ENCODE measurements at regions not wholly inside any gene's neighbourhood (a gene's known extent, or its start where the extent isn't known, plus 50 kb on each side); places are given as distances from the start of the nearest gene placed in this dataset.
A peak's percentile ranks its signal among the peaks of the same experiment; 100 is the strongest.

DNA sequence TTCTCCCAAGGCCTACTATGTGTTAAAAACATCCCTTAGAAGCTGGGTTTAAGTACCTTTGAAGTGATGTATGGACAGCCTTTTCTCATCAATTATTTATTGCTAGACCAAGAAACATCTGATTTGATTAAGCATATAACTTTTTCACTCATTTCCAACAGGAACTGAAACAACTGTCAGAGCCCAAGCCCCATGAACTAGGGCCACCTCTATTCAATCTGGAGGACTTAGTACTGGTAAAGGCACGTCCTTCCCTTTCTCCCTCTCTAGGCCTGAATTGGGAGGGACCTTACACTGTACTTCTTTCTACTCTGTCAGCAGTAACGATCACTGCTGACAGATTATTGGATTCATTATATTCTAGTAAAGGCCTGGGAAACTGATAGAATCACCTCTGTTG is 612.0 kb upstream of the CDH8 start:
- Mint-ChIP-seq H3K4me3 (no peak overlapping the region), H3K4me1 (no peaks in the 10 kb centered on the region)

DNA sequence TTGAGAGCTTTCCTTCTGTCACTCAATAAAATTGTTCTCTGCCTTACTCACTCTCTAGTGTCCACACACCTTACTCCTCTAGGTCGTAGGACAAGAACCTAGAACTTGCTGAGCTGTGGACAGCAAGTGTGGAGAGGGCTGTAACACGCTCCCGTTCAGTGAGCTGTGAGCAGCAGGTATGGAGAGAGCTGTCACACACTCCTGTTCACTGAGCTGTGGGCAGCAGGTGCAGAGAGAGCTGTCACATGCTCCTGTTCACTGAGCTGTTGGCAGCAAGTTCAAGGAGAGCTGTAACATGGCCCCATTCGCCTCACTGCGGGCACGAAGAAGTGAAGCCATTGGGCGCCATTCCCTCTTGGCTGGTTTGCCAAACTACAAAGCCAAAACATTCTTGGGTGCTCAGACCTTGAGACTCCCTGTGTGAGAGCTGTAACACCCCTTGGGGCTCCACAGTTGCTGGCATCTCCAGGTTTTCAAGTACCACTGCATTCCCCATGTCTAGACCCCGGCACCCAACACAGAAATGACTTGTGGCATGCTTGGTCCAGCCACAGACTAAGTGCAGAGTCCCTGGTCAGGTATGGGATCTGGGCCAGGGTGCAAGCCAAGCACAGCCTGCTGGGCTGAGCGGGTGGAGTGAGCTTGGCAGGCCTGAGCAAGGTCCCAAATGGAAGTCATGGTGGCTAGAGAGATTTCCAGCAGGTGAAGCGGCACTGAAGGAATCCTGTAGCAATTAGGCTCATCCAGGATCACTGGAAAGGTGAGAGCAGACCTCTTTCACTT is 608.0 kb upstream of the CDH8 start:
- ATAC-seq = no peak
- no peaks in the 10 kb centered on the region for H3K27me3 Mint-ChIP-seq
- no peak overlapping the region for H3K27ac Mint-ChIP-seq
- no peak overlapping the region for H3K4me3 Mint-ChIP-seq
- H3K4me1 Mint-ChIP-seq = no peaks in the 10 kb centered on the region
- no peak for DNase-seq
- H3K9me3 Mint-ChIP-seq = peaks cover 21 to 38% of the 10 kb centered on the region in 2 donors

More for the DNA sequence above, 612.0 kb upstream of the CDH8 start:
- ATAC-seq (no peak), DNase-seq (no peak)
- Mint-ChIP-seq H3K9me3 (peaks cover 17 to 29% of the 10 kb centered on the region in 2 donors), H3K27me3 (no peaks in the 10 kb centered on the region), H3K27ac (no peak overlapping the region)

DNA sequence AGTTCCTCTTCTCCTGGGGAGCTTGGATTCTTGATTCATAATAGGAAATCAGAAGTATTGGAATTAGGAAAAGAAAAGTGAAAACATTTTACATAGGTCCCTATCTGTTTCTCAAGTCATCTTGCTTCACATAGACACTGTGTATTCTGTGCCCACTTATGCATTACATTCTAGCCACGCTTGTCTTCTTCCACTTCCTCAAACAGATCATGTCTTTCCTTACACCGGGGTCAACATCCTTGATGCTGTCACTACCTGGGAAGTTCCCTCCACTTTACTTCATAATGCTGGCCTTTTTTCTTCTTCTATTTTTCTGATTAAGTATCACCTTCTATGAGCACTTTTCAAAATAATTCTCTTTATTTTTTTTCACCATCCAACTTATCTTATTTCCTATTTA is 606.4 kb upstream of the CDH8 start:
- no peaks in the 10 kb centered on the region for H3K4me1 Mint-ChIP-seq

DNA sequence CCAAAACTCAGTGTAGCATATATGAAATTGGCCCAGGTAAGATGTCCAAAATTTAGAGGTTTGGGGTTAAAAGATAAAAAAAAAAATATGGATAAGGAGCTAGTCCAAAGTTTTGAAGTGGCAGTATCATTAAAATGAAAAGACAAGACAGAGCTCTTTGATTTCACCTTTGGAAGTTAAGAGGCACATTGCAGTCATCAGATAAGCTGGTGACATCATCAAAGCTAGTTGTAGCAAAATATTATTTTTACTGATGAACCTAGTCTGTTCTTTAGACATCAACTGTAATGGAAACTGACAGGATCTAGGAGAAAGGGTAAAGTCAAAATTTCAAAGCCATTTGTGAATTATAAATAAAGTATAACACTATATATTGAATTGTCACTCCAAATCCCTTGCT is 603.7 kb upstream of the CDH8 start:
- DNase-seq = no peak
- peaks cover 16 to 31% of the 10 kb centered on the region in 2 donors for H3K9me3 Mint-ChIP-seq
- H3K27ac Mint-ChIP-seq = peak overlapping the region in 1 of 2 donors; percentile 21
- ATAC-seq = no peak
- H3K4me3 Mint-ChIP-seq = no peak overlapping the region
- H3K27me3 Mint-ChIP-seq = no peaks in the 10 kb centered on the region
- no peaks in the 10 kb centered on the region for H3K4me1 Mint-ChIP-seq

More for the DNA sequence above, 606.4 kb upstream of the CDH8 start:
- no peak overlapping the region for H3K27ac Mint-ChIP-seq
- no peak for ATAC-seq
- H3K4me3 Mint-ChIP-seq = no peak overlapping the region
- peaks cover 19 to 39% of the 10 kb centered on the region in 2 donors for H3K9me3 Mint-ChIP-seq
- DNase-seq = no peak
- no peaks in the 10 kb centered on the region for H3K27me3 Mint-ChIP-seq

DNA sequence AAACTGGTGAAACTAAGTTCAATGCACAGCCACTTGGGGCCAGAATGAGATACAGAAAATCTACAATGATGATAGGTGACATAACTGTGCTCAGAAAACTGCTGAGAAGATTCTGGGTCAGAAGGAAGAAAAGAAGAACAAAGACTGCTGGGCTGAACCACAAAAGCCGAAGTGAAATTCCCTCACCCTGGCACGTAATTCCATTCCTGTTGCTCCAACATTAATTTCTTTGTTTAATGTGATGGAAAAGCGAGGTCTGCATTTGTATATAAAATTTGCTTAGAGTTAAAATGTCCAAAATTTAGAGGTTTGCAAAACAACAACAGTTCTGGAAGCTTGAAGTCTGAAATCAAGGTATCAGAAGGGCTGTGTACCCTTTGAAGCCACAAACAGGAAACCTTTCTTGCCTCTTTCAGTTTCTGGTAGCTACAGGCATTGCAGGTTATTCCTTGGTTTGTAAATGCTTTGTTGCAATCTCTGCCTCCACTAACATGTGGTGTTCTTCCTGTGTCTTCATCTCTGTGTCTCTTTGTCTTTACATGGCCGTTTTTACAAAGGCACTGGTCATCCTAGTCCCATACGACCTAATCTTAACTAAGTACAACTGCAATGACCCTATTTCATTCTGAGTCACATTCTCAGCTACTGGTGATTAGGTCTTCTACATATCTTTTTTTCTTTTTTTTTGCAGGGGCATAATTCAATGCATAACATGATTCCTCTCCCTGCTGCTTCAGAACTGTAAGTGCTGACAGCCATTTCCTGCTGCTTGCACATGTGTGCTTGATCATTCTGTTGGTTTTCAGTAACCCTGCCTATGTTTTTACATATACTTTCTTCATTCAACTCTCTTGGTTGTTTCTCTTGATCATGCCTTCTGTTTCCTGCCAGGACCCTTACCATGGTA is 603.0 kb upstream of the CDH8 start:
- no peak for DNase-seq
- H3K27me3 Mint-ChIP-seq = no peaks in the 10 kb centered on the region
- H3K9me3 Mint-ChIP-seq = peaks cover 15 to 28% of the 10 kb centered on the region in 2 donors
- no peak overlapping the region for H3K4me3 Mint-ChIP-seq
- H3K27ac Mint-ChIP-seq = no peak overlapping the region
- H3K4me1 Mint-ChIP-seq = no peaks in the 10 kb centered on the region
- ATAC-seq = no peak

DNA sequence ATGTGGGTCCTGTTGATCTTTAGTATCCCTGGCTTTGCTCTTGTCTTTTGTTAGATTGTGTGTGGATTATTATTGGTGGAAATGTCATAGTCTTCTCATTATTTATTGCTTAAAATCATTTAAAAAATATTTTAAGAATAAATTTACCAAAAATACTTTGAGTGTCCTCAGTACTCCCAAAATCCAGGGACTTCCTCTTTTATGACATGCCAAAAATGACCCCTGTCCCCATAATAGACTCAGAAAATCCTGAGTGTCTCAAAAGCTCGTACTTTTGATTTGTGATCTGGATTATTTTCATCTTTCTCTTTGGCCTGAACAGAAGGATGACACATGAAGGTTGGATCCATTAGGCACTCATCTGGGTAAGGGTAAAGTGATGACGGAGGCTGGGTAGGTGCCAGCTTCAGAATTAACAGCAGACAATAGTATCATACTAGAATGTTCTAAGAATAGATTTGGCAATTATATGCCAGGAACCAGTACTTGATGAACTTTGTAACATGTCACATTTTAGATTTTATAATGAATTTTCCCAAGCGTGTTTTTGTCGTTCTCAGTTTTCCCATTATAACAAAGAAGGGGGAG is 602.2 kb upstream of the CDH8 start:
- ATAC-seq (no peak), DNase-seq (no peak)
- H3K4me3 Mint-ChIP-seq = no peak overlapping the region
- H3K4me1 Mint-ChIP-seq = no peaks in the 10 kb centered on the region
- peaks cover 21 to 28% of the 10 kb centered on the region in 2 donors for H3K9me3 Mint-ChIP-seq
- H3K27ac Mint-ChIP-seq = no peak overlapping the region
- H3K27me3 Mint-ChIP-seq = no peaks in the 10 kb centered on the region

DNA sequence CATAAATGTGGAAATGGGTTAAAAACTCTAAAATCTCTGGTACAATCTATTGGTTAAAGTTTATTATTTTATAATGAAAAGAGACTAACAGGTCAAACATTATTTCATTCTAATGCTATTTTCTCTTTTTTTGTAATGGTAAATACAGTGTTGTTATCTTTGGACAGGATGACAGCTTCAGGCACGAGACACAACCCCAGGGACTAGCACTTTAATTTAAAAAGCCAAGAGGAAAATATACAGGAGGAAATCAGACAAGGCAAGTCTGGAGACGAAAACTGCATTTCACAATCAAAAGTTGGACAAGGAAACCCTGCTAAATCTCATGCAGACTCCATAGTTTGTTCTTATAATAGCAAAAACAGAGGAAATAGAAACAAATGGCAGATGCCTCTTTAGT is 589.1 kb upstream of the CDH8 start:
- no peak overlapping the region for H3K4me3 Mint-ChIP-seq
- H3K4me1 Mint-ChIP-seq = no peaks in the 10 kb centered on the region
- no peak for DNase-seq
- no peak overlapping the region for H3K27ac Mint-ChIP-seq
- H3K9me3 Mint-ChIP-seq = peaks cover 13 to 23% of the 10 kb centered on the region in 2 donors
- no peak for ATAC-seq
- no peaks in the 10 kb centered on the region for H3K27me3 Mint-ChIP-seq

DNA sequence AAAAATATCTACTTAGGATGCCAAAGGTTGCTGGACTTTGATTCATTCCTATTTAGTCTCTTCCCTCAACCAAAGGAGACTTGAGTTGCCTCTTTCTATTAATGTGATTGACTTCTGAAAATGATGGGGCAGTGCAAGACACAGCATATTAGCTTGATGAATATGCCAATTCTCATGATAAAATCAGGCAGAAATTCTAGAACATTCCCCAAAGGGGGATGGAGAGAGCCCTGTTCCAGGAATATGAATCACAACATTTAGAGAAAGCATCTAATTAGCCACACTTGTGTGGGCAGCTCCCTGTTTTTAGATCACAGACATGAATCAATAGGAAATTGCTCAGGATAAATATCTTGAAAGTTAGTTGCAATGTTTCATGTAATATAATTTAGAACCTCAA is 584.0 kb upstream of the CDH8 start:
- ATAC-seq = no peak
- no peaks in the 10 kb centered on the region for H3K27me3 Mint-ChIP-seq
- H3K4me1 Mint-ChIP-seq = no peaks in the 10 kb centered on the region
- H3K27ac Mint-ChIP-seq = no peak overlapping the region
- no peak for DNase-seq
- peaks cover 23 to 33% of the 10 kb centered on the region in 2 donors for H3K9me3 Mint-ChIP-seq
- H3K4me3 Mint-ChIP-seq = no peak overlapping the region

DNA sequence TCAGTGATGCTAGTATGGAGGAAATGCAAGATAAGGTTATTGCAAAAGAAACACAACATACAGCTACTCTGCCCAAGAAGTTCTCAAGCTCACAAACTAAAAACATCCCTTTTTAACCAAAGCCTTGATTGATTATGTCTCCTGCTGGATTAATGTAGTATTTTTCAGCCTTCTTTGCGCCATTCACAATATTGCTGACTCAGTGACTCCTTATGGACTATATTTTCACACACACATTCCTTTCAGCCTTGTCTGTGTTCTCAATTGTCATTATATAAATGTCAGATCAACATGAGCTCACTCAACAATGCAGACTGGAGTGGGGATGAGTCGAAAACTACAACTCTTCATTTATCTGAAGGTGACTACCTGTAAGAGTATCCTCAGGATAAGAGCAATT is 579.3 kb upstream of the CDH8 start:
- ATAC-seq (no peak), DNase-seq (no peak)
- Mint-ChIP-seq H3K4me3 (no peak overlapping the region), H3K27ac (no peak overlapping the region), H3K27me3 (no peaks in the 10 kb centered on the region), H3K9me3 (peaks cover 24 to 41% of the 10 kb centered on the region in 2 donors), H3K4me1 (no peaks in the 10 kb centered on the region)

DNA sequence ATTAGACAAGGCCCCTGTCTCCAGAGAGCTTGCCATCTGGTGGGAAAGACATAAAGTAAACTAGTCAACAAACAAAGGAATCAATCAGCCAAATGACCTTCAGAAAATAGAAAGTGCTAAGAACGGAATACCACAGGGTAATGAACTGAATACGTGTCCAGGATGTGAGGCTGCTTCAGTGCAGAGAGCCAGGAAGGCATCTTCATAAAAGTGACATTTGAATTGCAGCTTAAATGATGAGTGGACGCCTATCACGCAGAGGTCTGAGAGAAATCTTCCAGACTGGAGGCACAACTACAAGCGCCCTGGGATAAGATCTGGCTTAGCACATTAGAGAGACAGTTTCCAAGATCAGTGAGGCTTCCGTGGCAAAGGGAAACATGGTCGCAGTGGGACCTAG is 574.1 kb upstream of the CDH8 start:
- H3K4me3 Mint-ChIP-seq = no peak overlapping the region
- DNase-seq (no peak), ATAC-seq (no peak)
- H3K9me3 Mint-ChIP-seq = peaks cover 17 to 36% of the 10 kb centered on the region in 2 donors
- H3K4me1 Mint-ChIP-seq = no peaks in the 10 kb centered on the region
- H3K27ac Mint-ChIP-seq = no peak overlapping the region
- H3K27me3 Mint-ChIP-seq = no peaks in the 10 kb centered on the region

DNA sequence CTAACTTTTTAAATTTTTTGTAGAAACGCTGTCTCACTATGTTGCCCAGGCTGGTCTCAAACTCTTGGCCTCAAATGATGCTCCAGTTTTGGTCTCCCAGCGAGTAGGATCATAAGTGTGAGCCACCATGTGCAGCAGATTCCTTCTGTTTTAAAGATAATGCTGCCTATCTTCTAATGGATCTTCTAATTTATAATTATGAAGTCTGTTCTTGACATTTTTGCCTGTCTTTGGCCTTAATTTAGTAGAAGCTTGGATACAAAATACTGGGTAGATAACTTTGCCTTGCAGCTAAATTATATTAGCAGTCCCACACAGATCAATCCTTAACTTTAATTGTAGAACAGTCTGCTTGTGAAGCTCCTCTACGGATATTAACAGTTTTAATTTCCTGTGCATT is 566.6 kb upstream of the CDH8 start:
- no peaks in the 10 kb centered on the region for H3K27me3 Mint-ChIP-seq
- DNase-seq = no peak
- H3K27ac Mint-ChIP-seq = no peak overlapping the region
- H3K9me3 Mint-ChIP-seq = peaks cover 23 to 43% of the 10 kb centered on the region in 2 donors
- H3K4me1 Mint-ChIP-seq = no peaks in the 10 kb centered on the region
- H3K4me3 Mint-ChIP-seq = no peak overlapping the region
- ATAC-seq = no peak

DNA sequence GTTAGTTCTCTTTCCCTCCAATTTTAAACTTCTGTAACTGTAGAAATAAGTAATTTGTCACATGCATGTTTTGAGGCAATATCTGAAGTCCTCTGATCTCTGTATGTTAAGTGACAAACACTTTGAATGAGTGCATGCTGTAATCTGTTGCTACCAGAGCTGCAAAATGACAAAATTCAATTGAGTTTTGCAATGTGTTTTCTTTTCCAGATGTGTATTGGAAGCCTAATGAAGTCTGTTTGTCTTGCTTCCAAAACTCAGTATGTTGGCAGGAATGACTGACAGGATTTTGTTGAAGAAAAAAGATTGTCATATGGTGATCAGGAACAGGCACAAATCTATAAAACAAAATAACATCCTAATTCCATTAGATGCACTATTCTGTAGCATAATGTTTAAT is 561.6 kb upstream of the CDH8 start:
- no peak for DNase-seq
- ATAC-seq = no peak
- no peaks in the 10 kb centered on the region for H3K27me3 Mint-ChIP-seq
- H3K4me3 Mint-ChIP-seq = no peak overlapping the region
- no peak overlapping the region for H3K27ac Mint-ChIP-seq
- no peaks in the 10 kb centered on the region for H3K4me1 Mint-ChIP-seq
- H3K9me3 Mint-ChIP-seq = peaks cover 31 to 60% of the 10 kb centered on the region in 2 donors

DNA sequence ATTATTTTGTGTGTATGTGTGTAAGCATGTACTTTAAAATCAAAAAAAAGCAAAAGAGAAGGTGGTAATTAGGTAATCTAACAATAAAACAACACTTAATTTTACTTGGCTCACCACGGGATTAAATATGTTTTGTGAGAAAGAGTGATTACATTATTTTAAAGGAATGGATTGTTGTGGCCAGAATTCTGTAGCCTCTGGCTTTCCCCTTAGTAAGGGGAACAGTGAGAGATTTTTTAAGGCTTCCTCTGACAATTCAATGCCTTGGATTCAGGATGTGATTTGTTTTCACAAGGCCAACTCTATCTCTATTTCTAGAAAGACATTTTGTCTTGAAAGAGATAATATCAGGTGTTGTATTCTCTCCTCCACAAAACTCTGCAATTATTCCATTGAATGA is 560.3 kb upstream of the CDH8 start:
- H3K27ac Mint-ChIP-seq = no peak overlapping the region
- H3K4me1 Mint-ChIP-seq = no peaks in the 10 kb centered on the region
- H3K4me3 Mint-ChIP-seq = no peak overlapping the region
- H3K9me3 Mint-ChIP-seq = peaks cover 27 to 49% of the 10 kb centered on the region in 2 donors
- no peak for ATAC-seq
- no peak for DNase-seq
- H3K27me3 Mint-ChIP-seq = no peaks in the 10 kb centered on the region

DNA sequence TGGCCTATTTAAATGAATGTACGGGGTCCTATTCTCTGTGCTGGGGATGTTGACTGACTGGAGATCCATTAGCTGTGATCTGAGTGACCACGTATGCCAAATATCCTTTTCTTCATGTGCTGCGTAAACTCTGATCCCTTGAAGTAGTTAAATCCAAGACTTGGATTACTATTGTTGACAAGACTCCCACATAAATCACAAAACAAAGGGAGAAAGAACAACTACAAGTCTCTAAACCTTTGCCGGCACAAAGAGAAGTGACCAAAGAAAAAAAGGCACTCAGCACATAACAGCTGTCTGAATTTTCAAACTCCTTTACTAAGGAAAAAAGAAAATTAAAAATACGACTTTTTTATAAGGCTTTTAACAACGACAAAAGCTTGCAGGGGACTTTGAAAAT is 559.9 kb upstream of the CDH8 start:
- H3K9me3 Mint-ChIP-seq = peaks cover 27 to 44% of the 10 kb centered on the region in 2 donors
- no peak for ATAC-seq
- DNase-seq = no peak
- H3K27me3 Mint-ChIP-seq = no peaks in the 10 kb centered on the region
- H3K4me1 Mint-ChIP-seq = no peaks in the 10 kb centered on the region
- H3K4me3 Mint-ChIP-seq = no peak overlapping the region
- no peak overlapping the region for H3K27ac Mint-ChIP-seq

DNA sequence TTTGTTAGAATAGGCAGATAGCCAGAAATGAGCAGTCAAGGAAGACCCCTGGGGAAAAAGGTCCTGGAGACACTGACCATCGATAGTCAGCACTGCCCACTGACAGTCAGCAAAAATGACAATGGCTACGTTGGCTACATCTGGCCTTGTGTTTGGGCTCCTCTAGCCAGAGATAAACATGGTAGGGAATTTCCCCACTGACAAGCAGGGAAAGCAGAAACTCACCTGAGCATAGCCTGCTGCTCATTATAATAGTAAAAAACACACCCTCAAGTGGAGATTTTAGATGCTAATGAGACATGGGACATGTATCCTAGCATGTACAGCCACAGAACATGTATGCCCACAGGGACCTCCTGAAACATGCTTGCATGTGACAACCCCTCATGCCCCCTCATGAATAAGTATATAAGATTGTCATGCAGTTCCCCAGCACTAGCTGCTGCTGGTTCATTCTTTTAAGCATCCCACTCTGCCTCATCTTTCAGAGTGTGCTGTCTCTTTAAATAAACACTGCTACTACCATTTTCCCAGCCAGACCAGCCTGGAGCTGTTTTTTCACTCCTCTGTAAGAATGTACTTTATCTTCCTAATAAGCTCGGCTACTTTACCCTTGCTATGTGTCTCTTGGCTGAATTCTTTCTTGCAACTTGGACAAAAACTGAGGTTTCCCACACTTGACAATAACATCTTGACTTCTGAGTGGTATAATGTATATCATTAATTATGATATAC is 550.1 kb upstream of the CDH8 start:
- ATAC-seq (no peak), DNase-seq (no peak)
- H3K4me3 Mint-ChIP-seq = no peak overlapping the region
- no peaks in the 10 kb centered on the region for H3K4me1 Mint-ChIP-seq
- H3K27me3 Mint-ChIP-seq = no peaks in the 10 kb centered on the region
- peaks cover 18 to 37% of the 10 kb centered on the region in 2 donors for H3K9me3 Mint-ChIP-seq
- no peak overlapping the region for H3K27ac Mint-ChIP-seq

All from stimulated activated naive CD8-positive, alpha-beta T cell treated with anti-CD3 and anti-CD28 coated beads, Interleukin-15, amount 100 ng/mL, for 72 hours (primary cell).